Activated T-cell treated with anti-CD3 and anti-CD28 coated beads, Interleukin-2, amount 50 U/mL, for 48 hours (primary cell): ENCODE measurements at regions not wholly inside any gene's neighbourhood (a gene's known extent, or its start where the extent isn't known, plus 50 kb on each side); places are given as distances from the start of the nearest gene placed in this dataset.
"Not testable (repeated sequence)": the region's sequence is repeated elsewhere in the genome, so short reads cannot be mapped to it uniquely, and the experiment has no call there.

ENCODE experiments used
- DNase-seq, 2 experiments: peaks; one replicate each; pipeline ENCODE4 v3.0.0-alpha.2; 2020

DNA sequence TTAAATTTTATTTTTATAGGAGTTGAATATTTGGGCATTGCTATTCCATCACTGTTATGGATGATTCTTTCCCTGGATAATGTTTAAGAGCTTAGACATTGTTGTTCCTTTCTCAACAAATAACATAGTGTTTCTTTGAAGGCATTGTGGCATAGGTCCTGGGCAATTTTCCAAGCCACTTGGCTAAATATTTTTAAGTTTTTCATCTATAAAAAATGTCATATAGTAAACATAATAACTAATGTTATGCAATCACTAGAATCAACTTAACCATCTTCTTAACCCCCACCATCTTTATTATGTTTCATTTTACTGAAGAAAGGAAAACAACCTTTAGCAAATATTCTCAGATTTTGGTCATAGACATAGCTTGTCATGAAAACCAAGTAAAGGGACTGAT is 600.6 kb upstream of the LMO3 start:
- DNase-seq: no peak

DNA sequence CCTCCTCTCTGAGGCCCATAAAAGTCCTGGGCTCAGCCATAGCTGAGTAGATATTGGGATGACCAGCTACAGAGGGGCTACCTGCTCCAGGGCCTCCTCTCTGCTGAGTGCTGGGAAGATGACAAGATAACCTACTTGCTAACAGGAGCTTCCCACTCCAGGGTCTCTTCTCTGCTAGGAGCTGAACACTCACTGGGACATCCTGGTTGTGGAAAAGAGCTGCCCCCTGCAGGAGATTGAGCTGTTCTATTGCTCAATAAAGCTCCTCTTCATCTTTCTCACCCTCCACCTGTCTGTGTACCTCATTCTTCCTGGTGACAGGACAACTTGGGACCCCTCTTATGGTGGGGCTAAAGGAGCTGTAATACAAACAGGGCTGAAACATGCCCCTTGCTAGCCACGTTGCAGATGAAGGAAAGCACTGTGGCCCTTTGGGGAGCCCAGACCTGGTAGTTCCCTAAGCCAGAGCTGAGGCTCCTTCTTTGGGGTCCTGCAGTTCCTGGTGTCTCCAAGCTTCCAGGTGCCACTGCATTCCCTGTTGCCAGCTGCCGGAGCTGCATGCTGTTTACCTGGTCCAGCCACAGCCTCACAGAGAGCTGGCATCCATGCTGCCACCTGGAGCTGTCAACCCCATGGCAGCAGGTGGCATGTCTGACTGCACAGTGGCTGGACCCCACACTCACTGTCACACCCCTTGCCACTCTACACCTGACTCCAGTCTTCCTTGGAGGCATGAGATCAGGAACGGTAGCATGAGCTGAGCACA is 598.5 kb upstream of the LMO3 start:
- DNase-seq: no peak

DNA sequence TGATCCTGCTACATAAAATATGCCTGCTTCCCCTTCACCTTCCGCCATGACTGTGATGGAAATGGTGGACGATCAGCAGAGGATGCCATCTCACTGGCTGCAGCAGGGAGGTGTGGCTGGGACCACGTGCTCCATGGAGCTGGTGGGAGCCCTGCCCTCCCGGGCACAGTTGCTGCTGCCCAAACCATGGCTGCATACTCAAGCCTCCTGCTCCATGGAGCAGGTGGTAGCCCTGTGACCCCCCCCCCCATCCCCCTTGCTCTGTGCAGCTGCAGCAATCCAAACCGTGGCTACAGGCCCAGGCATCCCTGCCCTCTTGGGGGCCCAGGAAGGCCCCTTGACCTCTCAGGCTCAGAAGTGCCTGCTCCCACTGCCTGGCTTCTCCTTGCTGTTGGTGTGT is 597.5 kb upstream of the LMO3 start:
- DNase-seq: no peak

DNA sequence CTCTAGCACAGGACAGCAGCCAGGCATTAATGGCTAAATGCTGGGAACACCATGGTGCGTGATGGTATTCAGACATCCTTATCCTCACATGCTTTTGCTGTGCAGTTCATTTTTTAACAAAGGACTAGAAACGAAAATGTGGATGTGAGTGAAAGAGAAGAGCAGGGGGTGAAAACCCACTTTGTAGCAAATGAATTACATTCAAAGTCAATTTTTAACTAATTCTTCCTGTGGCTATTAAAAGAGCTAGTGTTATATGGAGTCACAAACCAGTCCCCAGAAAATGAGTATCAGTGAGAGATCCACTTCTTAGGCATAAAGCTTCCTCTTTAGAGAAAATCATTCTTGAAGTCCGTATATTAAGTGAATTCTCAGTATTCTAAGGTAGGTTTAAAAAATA is 592.0 kb upstream of the LMO3 start:
- DNase-seq: no peak

- DNase-seq: no peak
Observed at GRCh38 chr12:17192721-17193120, 586.8 kb upstream of the LMO3 start.

DNA sequence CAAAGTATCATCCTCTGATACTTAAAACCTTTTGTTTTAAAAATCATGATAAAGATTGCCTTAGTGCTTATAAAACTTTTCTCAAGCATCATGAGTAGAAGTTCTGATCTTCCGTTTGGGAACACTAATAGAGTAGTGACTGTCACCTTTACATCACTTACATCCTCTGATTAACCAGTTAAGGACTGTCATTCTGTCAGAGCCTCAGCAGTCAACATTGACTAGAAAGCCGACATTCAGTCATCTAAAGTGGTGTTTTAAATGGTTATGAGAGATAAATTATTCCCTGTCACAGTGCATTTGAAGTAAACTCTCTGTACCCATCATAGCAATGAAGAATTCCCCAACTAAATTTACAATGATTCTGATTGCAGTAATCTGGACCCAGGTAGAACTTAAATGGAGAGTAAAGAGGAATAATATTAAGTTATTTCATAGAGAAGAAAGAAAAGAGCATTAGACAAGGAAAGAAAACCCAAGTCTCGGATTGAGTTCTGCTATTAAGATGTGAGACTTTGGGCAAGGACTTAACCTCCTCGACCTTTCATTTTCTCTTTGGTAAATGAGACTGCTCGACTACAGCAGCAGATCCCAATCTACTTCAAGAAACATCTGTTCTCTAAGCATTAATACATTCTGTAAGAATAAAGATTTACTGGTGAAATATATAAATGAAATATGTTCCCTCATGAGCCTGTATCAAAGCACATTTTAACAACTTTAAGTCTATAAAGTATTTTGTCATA is 563.9 kb upstream of the LMO3 start:
- DNase-seq: no peak

DNA sequence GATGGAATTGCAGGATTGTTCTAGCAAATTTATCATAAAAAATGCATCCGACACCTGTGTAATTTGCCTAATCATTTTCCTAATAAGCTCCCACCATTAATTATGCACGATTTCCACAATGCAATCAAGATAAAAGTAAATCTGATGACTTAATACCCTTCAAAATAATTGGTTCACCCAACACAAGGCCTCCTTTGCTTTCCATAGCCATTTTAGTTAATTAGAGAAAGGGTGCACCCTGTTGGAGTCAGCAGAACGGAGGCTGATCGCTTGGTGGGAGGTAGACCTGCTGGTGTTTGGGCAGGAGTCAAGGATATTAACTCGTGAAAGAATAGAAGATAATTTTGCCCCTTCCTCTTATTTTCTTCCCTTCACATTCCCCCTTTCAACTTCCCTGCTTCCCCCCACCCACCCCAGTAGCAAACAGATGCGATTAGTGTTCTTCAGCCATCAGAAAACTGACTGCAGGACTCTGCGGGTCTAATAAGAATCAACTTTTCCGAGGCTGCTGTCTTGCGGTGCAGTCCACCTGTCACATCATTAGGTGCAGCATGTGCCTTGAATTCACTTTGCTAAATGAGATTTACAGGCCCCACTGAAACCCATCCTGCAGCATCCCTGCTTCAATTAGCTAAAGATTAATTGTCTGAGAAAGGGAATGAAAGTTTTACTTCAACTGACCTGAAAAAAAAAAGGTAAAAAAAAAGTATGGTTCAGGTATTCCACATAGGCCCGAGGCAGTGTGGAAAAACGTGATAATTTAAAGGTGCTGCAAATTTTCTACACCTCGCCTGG is 553.7 kb upstream of the LMO3 start:
- no peak for DNase-seq

DNA sequence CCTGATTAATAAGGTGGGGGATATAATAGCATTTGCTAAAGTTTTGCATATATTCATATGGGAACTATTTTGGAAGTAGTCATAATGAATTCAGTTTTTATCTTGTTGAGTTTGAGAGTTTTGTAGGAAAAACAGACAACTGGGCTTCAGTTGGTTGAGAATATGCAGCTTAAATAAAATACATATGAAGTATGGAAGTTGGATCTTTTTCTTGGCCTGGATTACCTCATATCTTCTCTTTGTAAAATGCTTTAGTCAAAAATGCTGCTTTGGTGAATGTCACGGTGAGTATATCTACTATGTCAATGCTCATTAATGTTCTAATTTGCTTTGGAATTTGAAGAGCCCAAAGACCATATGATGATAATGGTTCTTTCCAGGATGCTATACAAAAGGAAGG is 552.2 kb upstream of the LMO3 start:
- no peak for DNase-seq

DNA sequence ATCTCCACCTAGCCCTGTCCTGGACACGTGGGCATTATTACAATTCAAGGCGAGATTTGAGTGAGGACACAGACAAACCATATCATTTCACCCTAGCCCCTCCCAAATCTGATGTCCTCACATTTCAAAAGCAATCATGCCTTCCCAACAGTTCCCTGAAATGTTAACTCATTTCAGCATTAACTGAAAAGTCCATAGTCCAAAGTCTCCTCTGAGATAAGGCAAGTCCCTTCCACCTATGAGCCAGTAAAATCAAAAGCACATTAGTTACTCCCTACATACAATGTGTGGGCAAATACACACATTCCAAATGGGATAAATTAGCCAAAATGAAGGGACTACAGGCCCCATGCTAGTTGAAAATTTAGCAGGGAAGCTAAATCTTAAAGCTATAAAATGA is 546.0 kb upstream of the LMO3 start:
- DNase-seq: no peak

DNA sequence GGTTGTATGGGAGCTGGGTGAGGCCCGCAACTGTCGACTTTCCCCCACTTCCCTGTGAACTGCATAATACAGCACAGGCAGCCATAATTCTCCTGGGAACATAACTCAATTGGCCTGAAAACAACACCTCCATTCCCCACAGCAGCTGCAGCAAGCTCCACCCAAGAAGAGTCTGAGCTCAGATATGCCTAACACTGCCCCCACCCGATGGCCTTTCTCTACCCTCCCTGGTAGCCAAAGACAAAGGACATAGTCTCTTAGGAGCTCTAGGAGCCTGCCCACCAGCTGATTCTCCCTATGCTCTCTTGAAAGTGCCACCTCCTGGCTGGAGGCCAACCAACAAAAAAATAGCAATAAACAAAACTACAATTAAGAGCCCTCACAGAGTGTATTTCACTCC is 542.7 kb upstream of the LMO3 start:
- no peak for DNase-seq

DNA sequence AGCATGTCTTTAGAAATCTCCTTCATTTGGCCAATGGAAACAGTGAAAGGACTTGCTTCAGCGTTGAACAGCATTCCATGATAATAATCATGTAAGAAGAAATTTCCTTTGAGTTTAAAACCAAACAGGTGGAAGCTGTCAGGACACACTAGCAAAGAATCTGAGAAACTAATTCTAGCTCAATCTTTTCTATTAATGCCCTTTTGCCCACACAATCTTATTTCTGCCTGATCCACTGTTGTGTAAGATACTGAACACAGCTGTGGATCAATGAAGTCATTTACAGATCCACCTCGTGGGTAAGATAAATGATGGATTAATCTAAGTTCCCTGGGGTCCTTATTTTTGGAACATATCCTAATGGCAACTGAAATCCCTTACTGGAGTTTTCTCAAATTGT is 536.9 kb upstream of the LMO3 start:
- no peak for DNase-seq

- no peak for DNase-seq
Observed at GRCh38 chr12:17139931-17140330, 534.0 kb upstream of the LMO3 start.

GRCh38 chr12:17137396-17137795 is 531.4 kb upstream of the LMO3 start:
- DNase-seq: no peak

GRCh38 chr12:17134315-17134714 is 528.4 kb upstream of the LMO3 start:
- no peak for DNase-seq

DNA sequence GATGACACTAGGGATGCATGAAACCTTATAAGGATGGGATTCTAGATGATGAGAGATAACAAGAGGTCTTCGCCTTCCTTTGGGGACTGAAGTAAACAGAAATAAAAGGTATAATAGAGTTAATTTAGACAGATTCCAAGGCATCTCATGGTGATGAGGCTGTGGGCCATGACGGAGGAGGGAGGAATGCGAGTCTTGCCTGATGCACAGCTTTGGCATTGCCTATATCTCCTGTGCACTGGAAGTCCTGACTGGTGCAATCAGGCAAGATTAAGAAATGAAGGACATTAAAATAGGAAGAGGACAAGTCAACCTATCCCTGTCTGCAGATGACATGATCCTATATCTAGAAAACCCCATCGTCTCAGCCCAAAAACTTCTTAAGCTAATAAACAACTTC is 526.4 kb upstream of the LMO3 start:
- no peak for DNase-seq

DNA sequence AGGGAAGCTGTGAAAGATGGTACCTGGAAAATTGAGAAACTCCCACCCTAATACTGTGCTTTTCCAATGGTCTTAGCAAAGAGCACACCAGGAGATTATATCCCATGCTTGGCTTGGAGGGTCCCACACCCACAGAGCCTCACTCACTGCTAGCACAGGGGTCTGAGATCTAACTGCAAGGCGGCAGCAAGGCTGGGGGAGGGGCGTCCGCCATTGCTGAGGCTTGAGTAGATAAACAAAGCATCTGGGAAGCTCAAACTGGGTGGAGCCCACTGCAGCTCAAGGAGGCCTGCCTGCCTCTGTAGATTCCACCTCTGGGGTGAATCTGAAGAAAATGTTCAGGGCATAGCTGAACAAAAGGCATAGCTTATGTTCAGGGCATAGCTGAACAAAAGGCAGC is 510.6 kb upstream of the LMO3 start:
- DNase-seq: not testable (repeated sequence)

DNA sequence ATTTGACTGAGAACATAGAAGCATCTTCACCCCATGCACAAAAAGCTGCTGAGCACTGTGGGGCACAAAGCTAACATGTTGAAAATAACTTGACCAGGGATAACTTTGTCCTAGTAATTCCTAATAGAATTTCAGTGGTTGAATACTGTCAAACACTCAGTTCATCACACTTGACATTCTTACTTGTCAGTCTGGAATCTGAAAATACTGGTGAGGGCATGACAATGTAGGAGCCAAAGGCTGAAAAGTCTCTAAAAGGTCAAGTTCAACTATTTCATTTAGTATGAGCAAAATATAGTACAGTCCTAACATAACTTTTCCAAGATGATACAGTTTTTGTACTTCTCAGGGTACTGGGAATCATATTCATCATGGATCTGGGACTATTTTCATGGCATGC is 504.4 kb upstream of the LMO3 start:
- no peak for DNase-seq

DNA sequence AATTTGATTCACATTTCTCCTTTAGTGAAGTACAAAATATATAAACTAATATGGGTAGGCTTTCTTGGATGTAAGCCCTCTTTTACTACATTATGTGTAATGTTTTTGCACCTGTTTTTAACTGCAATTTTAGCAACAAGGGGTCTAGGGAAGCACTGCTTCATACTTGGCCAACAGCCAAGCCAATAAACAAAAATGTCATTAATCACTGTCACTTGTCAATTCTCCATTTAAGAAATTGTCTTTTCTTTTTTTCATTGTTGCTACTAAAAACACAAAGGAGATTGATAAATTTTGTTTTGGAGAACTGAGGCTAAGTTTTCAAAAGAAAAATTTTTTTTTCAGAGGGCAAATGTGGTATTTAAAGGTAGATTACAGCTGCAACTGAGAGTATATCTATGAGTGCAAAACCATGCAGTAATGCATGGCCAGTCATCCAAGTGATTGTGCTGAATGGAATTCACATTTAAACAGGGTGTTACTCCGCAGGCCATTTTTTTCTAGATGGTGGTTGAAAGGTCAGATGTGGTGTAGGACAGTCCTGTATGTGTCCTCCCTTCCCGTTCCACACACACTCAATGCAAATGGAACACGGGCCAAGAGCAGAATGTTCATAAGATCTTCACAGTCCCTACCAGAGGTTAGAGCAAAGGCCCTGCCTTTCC is 503.0 kb upstream of the LMO3 start:
- DNase-seq: no peak

DNA sequence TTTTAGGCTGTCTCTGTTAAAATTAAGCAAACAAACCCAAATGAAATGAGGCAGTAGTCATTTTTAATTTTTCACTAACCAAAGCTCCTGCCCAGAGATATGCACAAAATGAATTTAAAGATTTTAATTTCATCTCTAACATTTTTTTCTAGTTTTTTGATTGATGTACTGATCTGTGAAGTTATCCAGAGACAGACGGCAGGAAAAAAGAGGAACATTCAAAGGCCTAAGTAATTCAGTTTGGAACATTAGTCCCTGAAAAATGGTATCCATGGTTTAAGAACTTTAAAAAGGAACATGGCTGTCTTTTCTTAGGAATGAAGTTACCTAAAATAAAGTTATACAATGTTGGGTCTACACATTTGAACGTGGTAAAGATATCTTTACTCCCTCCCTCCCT is 498.8 kb upstream of the LMO3 start:
- no peak for DNase-seq

GRCh38 chr12:17097674-17098073 is 491.7 kb upstream of the LMO3 start:
- DNase-seq: no peak

DNA sequence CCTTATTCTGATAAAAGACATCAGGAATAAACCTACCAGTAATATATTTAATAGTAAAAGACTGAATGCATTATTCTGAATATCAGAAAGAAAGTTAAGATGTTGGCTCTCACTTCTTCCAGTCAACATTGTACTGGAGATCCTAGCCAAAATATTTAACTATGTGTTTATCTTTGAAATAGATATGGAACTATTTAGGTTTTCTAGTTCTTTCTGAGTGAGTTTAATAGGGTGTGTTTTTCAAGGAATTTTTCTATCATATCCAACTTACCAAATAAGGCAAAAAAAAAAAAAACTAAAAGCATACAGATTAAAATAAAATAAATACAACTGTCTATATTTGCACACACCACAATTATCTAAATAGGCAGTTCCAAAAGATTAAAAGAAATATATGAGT is 478.9 kb upstream of the LMO3 start:
- no peak for DNase-seq

DNA sequence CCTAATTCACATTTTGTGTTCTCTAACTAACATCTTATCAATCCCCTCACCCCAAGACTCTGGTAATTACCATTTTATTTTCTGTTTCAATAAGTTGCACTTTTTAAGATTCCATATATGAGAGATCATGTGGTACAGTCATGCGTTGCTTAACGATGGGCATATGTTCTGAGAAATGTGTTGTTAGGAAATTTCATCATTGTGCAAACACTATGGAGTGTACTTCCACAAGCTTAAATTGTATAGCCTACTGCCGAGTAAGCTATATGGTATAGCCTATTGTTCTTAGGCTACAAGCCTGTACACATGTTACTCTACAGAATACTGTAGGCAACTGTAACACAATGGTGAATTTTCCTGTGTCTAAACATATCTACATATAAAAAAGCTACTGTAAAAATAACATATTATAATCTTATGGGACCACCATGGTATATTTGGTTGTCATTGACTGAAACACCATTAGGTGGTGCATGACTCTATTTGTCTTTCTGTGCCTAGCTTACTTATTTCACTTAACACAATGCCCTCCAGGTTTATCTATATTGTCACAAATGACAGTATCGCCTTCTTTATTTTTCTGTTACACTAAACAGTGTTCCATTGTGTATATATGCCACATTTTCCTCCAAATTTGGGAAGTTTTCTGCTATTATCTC is 473.4 kb upstream of the LMO3 start:
- DNase-seq: no peak

DNA sequence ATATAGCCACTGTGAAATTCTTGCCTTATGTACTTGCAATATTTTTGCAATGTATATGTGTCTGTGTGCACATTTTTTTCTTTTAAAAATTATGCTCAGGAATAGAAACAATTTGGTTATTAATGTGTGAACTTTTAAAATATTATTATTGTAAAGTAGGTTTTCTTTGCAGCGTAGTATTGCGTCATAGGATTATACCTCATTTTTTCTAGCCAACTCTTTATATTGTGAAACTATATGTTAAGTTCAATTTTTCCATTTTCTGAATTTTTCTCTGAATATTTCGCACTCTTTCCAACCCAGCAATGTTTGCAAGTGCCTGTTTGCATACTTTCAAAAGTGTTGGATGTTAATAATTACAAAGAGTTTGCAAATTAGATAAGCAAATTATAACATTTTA is 471.6 kb upstream of the LMO3 start:
- no peak for DNase-seq
